GM19238 (cell line): ENCODE measurements at regions not wholly inside any gene's neighbourhood (a gene's known extent, or its start where the extent isn't known, plus 50 kb on each side); places are given as distances from the start of the nearest gene placed in this dataset.
"Not testable (repeated sequence)": the region's sequence is repeated elsewhere in the genome, so short reads cannot be mapped to it uniquely, and the experiment has no call there.

Experiments
- DNase-seq: peaks from one replicate; pipeline ENCODE4 v3.0.0; 2011; ENCODE audit warnings: low spot score; ENCODE audit not compliant: insufficient read length

DNA sequence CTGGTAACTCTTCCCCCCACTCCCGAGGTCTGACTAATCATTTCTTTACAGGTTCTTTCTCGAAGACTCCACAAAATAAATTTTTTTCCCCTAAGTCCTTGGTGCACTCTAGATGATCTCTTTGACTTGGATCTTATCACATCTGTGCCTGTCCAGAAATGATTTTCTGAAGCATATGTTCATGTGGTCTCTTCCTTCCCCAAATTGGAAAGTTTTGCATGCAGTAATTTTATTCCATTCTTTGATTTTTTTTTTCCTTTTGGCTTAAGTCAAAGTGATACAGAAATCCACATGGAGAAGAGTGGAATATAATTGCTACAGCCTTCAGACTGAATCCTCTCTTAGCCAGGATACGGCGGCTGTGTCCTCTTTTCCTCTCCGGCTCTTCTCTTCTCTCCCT, 213.3 kb downstream of the BMP4 start:
- DNase-seq: no peak

DNA sequence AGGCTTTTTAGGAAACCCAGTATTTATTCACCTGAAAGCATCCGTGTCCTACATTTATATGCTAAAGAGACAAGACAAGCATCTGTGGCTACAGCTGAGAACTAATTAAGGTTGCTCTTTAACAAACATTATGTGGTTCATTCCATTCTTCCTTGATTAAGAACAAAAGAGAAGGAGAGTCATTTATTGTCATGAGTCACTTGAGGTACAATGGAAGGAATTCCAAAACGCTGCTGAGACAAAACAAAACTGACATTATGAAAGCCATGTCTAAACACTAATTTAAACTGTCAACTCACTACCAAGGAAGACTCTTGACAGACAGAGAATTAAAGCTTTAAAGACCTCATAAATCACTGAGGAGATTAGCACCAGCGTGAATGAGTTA, 214.4 kb downstream of the BMP4 start:
- no peak for DNase-seq

DNA sequence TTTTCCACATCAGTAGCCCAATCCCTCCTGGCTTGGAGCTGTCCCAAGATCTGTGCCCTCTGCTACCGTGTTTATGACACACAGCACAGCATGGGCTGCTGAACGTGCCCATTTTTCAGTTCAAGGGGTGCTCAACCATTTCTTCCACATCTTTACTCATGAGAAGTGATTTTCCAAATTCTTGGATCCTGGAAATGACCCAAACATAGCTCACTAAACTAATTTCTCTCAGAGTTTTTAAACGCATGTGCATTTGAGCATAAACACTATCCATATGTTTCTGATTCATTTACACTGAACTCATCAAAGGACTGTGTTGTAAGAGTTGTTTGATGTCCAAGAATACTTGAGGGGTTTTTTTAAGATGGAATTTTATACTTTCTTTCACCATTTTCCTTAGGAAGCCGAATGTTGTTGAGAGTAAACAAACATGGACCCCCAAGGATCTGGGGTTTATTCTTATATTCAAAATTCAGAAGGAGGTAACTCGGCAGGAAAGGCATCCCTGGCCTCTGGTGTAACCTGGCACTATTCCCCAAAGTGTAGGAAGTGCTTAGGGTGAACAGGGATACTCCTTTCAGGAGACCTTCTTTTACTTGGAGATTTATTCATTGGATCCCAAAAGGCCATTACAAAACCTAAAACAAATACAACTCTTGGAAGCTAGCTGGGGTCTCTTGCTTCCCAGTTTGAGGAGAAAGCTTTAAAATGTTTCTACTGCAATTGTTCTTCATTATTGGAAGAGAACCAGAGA, 215.0 kb downstream of the BMP4 start:
- no peak for DNase-seq

DNA sequence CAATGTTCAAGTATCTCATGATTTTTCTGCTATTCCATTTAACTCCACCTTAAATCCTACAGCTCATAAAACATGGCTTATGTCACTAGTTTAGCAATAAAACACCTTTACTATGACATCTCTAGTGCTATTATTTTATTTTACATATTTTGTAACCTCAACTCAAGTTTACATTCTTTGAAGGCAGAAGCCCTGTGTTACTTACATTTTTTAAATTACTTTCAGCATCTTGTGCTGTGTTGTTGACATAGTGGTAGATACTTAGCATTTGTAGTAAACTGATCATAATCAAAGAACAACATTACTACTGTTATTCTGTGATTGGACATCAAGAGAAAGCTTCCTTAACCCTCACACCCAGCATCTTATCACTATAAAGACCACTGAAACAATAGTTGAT, 216.1 kb downstream of the BMP4 start:
- no peak for DNase-seq

DNA sequence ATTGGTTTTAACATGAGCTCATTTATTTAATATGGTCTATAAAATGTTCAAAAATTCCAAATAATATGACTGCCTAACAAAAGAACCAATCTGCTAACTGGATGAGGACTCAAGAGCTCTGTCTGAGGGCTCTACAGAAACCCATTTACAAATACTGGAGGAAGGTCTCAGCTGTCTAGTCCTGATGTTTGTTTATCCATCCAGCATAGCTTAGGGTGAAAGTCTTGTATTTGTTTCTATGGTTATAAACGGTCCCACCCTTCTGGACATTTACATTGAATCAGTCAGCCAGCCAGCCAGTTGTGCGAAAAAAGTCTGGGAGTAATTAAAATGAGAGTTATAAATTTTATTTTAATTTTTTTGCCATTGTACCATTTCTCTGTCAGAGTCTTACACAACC, 220.7 kb downstream of the BMP4 start:
- no peak for DNase-seq

DNA sequence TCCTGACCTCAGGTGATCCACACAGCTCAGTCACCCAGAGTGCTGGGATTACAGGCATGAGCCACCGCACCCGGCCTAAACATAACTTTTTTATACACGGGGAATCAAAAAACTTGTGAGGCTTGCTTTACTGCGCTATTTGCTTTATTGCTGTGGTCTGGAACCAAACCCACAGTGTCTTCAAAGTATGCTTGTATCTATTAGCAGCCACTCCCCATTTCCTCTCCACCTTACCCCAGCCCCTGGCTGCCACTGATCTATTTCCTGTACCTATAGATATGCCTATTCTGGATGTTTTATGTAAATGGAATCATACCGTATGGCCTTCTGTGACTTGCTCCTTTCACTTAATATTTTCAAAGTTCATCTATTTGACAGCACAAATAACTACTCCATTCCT, 233.4 kb downstream of the BMP4 start:
- no peak for DNase-seq

DNA sequence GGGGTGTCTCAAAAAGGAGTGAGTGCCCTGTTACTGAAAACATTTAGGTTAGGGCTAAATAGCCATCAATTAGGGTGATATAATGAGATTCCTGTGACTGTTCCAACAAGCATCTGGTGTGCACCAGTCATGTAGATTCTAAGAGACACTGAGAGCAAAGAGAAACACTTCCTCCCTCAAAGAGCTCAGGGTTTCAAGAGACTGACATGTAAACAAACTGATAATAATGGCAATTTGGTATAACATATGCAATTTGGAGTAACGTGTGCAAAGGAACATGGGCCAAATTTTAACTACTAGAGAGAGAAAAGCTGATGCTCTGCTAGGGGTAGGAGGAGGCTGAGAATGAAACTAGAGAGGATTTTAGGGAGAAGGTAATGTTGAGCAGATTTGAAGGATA, 237.1 kb downstream of the BMP4 start:
- DNase-seq: no peak

DNA sequence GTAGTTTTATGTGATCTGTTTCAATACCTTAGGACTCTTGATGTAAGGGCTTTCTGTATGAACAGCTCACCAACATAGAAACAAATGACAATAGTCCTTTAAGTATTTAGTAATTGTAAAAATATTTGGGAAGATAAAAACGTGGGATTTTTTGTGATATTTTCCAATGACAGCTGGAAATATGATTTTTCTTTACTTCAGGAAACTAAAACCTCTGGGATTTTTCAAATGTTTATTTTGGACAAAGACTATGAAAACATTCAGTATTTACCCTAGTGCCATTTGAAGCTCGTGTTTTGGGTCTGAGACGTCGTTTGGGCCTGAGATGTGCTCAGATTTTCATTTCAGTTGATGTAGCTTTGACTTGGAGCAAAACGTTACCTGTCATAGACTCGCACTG, 240.0 kb downstream of the BMP4 start:
- DNase-seq: no peak

DNA sequence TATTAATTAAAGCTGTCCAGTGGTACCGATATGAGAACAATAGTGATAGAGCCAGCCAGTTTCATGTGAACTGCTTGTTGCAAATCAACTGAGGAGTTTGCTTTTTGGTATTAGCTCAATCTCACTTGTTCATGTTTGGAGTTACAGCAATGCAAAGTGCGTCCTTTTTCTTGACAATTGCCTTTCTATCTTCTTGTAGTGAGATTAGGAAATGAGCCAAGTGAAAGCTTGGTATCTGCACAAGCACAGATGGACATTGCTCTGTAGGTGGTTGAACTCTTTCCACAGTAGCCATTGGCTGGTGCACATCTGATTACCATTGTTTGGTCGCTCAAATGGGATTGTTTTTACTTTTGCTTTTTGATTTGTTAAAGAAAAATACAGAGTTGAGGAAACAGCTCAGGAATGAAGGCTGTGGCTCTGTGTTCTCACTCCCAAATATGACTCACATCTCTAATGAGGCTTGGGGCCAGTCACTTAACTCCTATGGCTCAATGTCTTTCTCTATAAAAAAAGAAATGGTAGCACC, 241.4 kb downstream of the BMP4 start:
- no peak for DNase-seq

DNA sequence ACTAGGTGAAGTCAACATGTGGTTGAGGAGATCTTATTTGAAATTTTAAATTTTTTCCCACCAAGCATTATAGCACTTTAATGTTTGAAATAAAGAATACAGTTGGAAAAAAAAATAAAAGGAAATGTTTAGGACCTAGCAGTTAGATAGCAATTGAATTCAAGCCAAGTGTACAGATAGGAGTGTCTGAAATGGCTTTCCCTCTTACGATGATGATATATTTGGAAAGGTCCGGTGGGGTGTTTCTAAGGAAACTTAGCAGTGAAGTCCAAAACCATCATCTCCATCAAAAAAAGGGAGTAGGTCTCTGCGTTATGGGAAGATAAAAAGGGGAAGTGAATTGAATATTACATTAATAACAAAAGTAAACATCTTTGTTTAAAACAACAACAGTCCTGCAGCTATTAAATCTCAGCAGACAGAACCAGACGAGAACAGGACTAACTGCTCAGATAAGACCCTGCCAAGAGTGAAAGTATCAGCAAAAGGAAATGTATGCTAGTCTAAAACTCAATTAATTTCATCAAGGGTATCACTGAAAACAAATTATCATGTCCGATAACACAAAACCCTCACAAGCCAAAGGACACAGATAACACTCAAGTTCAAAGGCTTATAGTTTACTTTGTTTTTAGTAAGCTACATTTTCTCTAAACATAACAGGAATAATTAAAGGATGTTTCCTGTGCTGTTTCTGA, 242.0 kb downstream of the BMP4 start:
- DNase-seq: no peak

DNA sequence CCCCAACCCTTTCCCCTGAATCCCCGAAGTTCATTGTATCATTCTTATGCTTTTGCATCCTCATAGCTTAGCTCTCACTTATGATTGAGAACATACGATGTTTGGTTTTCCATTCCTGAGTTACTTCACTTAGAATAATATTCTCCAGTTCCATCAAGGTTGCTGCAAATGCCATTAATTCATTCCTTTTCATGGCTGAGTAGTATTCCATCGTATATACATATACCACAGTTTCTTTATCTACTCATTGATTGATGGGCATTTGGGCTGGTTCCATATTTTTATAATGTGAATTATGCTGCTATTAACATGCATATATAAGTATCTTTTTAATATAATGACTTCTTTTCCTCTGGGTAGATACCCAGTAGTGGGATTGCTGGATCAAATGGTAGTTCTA, 243.7 kb downstream of the BMP4 start:
- not testable (repeated sequence) for DNase-seq

DNA sequence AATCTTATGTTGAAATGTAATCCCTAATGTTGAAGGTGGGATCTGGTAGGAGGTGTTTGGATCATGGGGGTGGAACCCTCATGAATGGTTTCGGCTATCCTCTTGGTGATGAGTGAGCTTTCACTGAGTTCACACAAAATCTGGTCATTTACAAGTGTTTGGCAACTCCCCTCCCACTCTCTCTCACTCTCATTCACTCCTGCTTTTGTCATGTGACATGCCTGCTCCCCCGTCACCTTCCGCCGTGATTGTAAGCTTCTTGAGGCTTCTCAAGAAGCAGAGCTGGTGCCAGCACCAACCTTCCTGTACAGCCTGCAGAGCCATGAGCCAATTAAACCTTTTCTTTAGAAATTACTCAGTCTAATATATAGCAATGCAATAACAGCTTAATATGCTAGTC, 245.4 kb downstream of the BMP4 start:
- DNase-seq: no peak

DNA sequence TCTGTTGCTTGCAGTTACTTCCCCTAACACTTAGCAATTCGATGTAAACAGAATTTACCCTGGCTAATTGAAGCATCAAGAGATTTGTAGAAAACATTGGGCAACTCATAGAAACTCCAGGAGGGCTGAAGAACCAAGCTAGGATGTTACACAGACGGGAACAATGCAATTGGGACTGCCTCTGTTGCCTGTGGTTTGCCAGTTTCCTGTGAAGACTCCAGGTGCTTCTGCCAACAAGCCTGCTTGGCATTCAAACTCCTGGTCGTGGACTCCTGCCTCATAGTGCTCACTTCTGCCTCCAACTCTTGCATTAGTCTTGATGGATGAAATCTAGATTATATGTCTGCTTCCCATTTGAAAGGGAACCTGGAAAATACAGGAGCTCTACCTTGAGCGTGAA, 246.0 kb downstream of the BMP4 start:
- no peak for DNase-seq

DNA sequence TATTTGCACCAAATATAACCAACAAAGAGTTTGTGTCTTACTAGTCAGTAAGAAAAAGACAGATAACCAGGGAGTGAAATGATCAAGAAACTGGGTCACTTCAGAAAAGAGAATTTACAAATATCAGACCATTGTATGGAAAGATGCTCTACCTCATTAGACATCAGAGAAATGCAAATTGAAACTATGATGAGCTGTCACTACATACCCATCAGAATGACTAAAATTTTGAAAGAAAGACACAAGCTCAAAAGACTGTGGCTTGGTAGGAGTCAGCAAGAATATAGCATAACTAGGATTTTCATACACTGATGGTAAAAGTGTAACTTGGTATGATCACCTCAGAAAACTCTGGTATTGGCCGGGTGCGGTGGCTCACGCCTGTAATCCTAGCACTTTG, 247.2 kb downstream of the BMP4 start:
- DNase-seq: no peak

DNA sequence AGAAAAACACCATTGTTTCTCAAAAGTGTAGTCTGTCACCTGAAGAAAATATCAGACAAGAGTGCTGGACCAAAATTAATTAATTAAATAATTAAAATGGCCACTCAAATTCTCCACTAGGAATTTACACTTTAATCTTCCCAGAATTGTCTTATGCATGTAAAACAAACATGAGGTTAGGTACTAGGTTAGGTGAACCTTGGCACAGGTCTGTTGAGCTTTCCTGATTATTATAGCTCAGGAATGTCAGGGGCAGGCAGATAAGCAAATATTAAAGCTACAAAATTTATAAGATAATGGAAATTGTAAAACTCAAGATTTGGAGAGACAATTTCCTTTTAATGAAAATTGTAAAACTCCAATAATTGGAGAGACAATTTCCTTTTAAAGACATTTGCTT, 253.2 kb downstream of the BMP4 start:
- DNase-seq: no peak

DNA sequence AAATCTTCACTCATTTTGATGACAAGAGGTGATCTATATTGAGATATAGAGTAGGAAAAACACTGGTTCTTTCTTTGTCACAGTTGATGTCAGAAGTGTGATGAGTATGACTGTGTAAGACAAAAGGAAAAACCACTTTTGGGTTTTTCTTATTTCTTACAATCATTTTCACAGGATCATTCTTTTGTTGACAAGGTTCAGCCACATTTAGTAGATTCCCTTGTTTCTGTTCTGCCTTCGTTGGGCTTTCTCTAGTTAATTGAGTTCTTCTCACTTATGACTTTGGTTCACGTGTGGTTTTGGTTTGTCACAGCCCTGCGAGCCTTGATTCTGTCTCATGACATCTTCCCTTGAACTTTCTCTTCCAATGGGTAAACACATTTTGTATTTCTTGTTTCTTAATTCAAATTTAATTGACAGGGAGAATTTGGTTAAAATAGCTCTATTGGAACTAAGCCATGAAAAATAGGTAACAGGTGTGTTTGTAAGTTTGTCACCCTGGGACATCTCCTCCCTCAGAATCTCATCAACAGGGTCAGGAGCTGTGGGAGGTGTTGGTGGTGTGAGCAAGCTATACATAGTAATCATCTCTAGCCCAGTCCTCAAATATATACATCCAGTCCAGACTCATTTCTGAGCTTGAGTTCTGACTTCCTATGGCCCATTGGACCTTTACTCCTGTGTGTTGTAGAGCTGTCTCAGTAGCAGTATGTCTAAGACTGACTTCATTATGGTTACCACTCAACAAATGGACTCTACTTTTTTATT, 255.3 kb downstream of the BMP4 start:
- no peak for DNase-seq

DNA sequence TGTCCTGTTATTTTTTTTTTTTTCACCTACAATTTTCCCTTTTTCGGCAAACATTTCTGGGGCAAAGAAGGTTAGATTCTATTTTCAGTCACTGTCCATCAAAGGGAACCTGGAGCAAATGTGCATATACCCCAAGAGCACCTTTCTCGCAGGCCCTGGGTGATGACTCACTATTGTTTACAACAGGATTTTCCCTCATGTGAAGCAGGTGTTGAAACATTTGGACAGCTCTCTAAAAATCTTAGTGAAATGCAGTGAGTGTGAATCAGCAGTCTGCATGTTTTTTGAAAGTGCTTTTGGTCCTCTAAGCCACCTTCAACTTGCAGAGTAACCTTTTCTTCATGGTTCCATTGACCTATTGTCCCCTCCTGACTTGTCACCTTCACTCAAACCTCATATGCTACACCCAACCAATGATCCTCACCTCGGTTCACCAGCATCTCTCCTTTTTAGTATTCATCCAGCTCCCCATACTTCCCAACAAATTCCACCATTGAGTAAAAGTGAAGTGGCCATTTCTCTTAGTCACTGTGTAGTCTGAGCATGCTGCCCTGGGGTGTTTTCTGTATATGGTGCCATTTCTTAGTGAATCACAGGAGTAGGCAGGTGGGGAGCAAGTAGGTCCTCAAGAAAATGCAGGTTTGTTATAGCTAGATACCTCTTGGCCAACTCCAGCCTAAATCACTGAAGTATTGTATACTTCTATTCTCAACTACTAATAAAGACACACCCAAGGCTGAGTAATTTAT, 260.2 kb downstream of the BMP4 start:
- no peak for DNase-seq

DNA sequence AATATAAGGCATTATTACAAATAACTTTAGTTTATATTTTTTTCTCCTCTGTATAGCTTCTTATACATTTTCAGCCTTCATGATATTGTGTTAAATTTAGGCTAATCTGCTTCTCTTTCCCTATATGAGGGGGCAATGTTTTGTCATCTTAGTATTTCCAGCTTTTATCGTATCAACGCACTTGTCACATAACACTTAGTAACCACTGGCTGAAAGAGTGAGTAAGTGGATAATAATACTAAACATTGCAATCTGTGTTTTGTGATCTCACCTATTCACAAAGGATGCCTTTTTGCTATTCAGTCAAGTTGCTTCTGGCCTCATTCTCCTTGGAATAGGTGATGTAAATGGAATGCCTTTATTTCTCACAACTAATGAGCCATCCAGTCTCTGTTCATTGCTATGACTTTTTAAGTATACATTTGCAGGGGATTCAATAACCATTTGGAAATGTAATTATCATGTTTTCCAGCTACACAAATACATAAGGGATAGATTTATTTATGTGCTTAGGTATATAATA, 260.9 kb downstream of the BMP4 start:
- DNase-seq: no peak

DNA sequence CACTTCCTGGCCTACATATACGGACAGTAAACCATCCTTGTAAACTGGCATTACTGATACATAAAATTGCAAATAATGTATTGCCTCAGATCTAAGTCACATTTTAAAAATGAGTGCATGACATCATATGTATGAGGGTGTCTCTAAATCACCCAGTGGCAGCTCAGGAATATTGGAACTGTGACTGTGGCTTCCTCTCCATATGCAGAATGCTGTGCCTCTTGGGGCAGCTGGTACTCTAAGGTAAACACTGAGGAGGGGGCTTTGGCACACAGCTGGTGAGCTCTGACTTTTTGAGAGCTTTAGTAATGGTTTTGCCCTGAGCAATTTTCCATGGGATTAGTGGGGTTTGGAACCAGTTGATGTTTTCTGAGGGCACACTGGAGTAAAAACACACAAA, 263.7 kb downstream of the BMP4 start:
- no peak for DNase-seq

DNA sequence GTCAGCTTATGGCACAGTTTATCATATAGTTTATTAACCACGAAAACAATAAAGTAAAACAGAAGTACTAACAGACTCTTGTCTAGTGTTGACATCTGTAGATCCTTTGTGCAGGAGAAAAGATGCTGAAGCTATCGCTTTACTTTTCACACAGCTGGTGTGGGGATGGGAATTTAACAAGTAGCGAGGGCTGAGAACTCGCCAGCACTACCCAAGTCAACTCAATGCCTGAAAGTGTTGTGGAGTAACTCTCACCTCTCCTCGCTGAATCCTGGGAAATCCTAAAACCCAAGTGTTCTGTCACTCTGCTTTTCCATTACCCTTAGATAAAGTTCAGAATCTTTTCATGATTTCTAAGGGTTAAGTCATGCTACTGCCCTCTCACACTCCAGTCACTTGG, 264.2 kb downstream of the BMP4 start:
- no peak for DNase-seq

DNA sequence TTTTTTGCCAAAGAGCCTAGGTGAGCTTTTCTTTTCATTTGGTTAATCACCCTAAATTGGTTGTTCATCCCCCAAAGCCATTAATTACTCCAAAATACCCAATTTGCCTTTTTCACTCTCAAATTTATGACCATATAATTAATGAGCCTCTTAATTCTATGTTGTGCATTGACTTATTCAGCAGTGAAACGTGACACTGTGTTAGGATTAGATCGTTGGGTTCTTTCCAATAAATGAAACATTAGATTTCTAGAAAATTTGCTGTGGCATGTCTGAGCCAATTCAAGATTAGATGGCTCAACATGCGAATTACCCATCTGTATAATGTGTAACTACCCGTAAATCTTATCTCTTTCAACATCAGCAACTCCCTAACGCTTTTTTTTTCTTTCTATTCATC, 273.4 kb downstream of the BMP4 start:
- DNase-seq: no peak
